ENCODE measurements at regions not wholly inside any gene's neighbourhood (a gene's known extent, or its start where the extent isn't known, plus 50 kb on each side); places are given as distances from the start of the nearest gene placed in this dataset.

DNA sequence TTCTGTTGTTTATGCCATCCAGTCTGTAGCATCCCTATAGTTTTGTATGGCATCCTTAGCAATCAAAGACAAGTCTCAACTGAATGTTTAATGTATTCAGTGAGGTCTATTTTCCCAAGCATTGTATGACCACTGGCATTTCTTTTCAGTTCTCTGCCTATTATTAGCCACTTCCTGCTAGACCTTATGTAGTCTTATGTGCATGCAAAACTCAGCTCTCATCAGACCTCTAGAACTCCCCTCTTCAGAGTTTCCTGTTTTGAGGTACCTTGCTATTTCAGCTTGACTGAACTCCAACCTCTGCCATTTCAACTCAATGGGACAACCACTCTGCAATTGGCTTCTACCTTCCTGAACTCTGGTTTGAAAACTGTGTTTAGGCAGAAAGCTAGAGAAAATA is 113.2 kb downstream of the SLC25A46 start (continued):
- TF ChIP-seq ZNF219 (CRISPR knock-in tag; IDR thresholded peaks at IDR 0.05; ENCODE audit: borderline replicate concordance) (no peak), ZSCAN18 (CRISPR knock-in tag; IDR thresholded peaks at IDR 0.05) (no peak), FOXJ3 (CRISPR knock-in tag; IDR thresholded peaks at IDR 0.05; ENCODE audit: borderline replicate concordance) (no peak), MYBL2 (CRISPR knock-in tag; IDR thresholded peaks at IDR 0.05) (no peak)
- TF ChIP-seq, protein P1, sequence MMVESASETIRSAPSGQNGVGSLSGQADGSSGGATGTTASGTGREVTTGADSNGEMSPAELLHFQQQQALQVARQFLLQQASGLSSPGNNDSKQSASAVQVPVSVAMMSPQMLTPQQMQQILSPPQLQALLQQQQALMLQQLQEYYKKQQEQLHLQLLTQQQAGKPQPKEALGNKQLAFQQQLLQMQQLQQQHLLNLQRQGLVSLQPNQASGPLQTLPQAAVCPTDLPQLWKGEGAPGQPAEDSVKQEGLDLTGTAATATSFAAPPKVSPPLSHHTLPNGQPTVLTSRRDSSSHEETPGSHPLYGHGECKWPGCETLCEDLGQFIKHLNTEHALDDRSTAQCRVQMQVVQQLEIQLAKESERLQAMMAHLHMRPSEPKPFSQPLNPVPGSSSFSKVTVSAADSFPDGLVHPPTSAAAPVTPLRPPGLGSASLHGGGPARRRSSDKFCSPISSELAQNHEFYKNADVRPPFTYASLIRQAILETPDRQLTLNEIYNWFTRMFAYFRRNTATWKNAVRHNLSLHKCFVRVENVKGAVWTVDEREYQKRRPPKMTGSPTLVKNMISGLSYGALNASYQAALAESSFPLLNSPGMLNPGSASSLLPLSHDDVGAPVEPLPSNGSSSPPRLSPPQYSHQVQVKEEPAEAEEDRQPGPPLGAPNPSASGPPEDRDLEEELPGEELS (CRISPR knock-in tag; IDR thresholded peaks at IDR 0.05): no peak

- Mint-ChIP-seq H3K9me3 (peaks cover 25% of the 10 kb centered on the region), H3K36me3 (peaks cover 7% of the 10 kb centered on the region)
Measured at GRCh38 chr5:110852541-110852940, 113.7 kb downstream of the SLC25A46 start.

More at GRCh38 chr5:110852541-110852940, 113.7 kb downstream of the SLC25A46 start:
- Mint-ChIP-seq H3K4me3 (no peak overlapping the region), H3K27ac (no peak overlapping the region), H3K27me3 (ENCODE audit: low read depth) (no peaks in the 10 kb centered on the region), H3K4me1 (no peaks in the 10 kb centered on the region)
- CTCF ChIA-PET: no interaction called here
- DNase-seq (ENCODE audit: low spot score) (no peak), ATAC-seq (no peak)
- TF ChIP-seq, protein P2, sequence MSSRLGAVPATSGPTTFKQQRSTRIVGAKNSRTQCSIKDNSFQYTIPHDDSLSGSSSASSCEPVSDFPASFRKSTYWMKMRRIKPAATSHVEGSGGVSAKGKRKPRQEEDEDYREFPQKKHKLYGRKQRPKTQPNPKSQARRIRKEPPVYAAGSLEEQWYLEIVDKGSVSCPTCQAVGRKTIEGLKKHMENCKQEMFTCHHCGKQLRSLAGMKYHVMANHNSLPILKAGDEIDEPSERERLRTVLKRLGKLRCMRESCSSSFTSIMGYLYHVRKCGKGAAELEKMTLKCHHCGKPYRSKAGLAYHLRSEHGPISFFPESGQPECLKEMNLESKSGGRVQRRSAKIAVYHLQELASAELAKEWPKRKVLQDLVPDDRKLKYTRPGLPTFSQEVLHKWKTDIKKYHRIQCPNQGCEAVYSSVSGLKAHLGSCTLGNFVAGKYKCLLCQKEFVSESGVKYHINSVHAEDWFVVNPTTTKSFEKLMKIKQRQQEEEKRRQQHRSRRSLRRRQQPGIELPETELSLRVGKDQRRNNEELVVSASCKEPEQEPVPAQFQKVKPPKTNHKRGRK (CRISPR knock-in tag; IDR thresholded peaks at IDR 0.05; ENCODE audit: borderline replicate concordance): no peak
- TF ChIP-seq, protein P3, sequence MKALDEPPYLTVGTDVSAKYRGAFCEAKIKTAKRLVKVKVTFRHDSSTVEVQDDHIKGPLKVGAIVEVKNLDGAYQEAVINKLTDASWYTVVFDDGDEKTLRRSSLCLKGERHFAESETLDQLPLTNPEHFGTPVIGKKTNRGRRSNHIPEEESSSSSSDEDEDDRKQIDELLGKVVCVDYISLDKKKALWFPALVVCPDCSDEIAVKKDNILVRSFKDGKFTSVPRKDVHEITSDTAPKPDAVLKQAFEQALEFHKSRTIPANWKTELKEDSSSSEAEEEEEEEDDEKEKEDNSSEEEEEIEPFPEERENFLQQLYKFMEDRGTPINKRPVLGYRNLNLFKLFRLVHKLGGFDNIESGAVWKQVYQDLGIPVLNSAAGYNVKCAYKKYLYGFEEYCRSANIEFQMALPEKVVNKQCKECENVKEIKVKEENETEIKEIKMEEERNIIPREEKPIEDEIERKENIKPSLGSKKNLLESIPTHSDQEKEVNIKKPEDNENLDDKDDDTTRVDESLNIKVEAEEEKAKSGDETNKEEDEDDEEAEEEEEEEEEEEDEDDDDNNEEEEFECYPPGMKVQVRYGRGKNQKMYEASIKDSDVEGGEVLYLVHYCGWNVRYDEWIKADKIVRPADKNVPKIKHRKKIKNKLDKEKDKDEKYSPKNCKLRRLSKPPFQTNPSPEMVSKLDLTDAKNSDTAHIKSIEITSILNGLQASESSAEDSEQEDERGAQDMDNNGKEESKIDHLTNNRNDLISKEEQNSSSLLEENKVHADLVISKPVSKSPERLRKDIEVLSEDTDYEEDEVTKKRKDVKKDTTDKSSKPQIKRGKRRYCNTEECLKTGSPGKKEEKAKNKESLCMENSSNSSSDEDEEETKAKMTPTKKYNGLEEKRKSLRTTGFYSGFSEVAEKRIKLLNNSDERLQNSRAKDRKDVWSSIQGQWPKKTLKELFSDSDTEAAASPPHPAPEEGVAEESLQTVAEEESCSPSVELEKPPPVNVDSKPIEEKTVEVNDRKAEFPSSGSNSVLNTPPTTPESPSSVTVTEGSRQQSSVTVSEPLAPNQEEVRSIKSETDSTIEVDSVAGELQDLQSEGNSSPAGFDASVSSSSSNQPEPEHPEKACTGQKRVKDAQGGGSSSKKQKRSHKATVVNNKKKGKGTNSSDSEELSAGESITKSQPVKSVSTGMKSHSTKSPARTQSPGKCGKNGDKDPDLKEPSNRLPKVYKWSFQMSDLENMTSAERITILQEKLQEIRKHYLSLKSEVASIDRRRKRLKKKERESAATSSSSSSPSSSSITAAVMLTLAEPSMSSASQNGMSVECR (CRISPR knock-in tag; IDR thresholded peaks at IDR 0.05; ENCODE audit: borderline replicate concordance): no peak
- TF ChIP-seq, protein P4, sequence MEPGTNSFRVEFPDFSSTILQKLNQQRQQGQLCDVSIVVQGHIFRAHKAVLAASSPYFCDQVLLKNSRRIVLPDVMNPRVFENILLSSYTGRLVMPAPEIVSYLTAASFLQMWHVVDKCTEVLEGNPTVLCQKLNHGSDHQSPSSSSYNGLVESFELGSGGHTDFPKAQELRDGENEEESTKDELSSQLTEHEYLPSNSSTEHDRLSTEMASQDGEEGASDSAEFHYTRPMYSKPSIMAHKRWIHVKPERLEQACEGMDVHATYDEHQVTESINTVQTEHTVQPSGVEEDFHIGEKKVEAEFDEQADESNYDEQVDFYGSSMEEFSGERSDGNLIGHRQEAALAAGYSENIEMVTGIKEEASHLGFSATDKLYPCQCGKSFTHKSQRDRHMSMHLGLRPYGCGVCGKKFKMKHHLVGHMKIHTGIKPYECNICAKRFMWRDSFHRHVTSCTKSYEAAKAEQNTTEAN (CRISPR knock-in tag; IDR thresholded peaks at IDR 0.05): no peak
- TF ChIP-seq JAZF1 (CRISPR knock-in tag; IDR thresholded peaks at IDR 0.05): no peak
- no peak for TF ChIP-seq PRRX2 (CRISPR knock-in tag; IDR thresholded peaks at IDR 0.05)
- TF ChIP-seq ELF4 (CRISPR knock-in tag; IDR thresholded peaks at IDR 0.05; ENCODE audit: low read depth): no peak
- no peak for TF ChIP-seq IRF2 (CRISPR knock-in tag; IDR thresholded peaks at IDR 0.05; ENCODE audit: borderline replicate concordance, low read depth)
- TF ChIP-seq, protein P5, sequence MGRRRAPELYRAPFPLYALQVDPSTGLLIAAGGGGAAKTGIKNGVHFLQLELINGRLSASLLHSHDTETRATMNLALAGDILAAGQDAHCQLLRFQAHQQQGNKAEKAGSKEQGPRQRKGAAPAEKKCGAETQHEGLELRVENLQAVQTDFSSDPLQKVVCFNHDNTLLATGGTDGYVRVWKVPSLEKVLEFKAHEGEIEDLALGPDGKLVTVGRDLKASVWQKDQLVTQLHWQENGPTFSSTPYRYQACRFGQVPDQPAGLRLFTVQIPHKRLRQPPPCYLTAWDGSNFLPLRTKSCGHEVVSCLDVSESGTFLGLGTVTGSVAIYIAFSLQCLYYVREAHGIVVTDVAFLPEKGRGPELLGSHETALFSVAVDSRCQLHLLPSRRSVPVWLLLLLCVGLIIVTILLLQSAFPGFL (CRISPR knock-in tag; IDR thresholded peaks at IDR 0.05; ENCODE audit: borderline replicate concordance): no peak
- TF ChIP-seq NR3C1 (CRISPR knock-in tag; conservative IDR thresholded peaks at IDR 0.05; ENCODE audit: low read depth): no peak
- no peak for TF ChIP-seq SMAD3 (CRISPR knock-in tag; IDR thresholded peaks at IDR 0.05; ENCODE audit: borderline replicate concordance)
- TF ChIP-seq, protein P6, sequence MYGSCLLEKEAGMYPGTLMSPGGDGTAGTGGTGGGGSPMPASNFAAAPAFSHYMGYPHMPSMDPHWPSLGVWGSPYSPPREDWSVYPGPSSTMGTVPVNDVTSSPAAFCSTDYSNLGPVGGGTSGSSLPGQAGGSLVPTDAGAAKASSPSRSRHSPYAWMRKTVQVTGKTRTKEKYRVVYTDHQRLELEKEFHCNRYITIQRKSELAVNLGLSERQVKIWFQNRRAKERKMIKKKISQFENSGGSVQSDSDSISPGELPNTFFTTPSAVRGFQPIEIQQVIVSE (CRISPR knock-in tag; IDR thresholded peaks at IDR 0.05; ENCODE audit: borderline replicate concordance): no peak
- no peak for TF ChIP-seq ATF6 (CRISPR knock-in tag; IDR thresholded peaks at IDR 0.05)
- no peak for TF ChIP-seq ATF1 (CRISPR knock-in tag; IDR thresholded peaks at IDR 0.05)
- no peak for TF ChIP-seq ZNF396 (CRISPR knock-in tag; IDR thresholded peaks at IDR 0.05; ENCODE audit: borderline replicate concordance)
- TF ChIP-seq ZNF317 (CRISPR knock-in tag; IDR thresholded peaks at IDR 0.05; ENCODE audit: borderline replicate concordance, low read depth): no peak
- POLR2A ChIA-PET: interaction anchor here (0.9 kb wide), 1 partner anchor 359 kb away, joined by 4 read pairs; no protein-coding TSS in a partner anchor
